Activated CD4-positive, alpha-beta T cell treated with anti-CD3 and anti-CD28 coated beads, Interleukin-2, amount 10 ng/mL, durations not matched to agents 24 days and 14 days (primary cell): ENCODE measurements at regions not wholly inside any gene's neighbourhood (a gene's known extent, or its start where the extent isn't known, plus 50 kb on each side); places are given as distances from the start of the nearest gene placed in this dataset.

Experiments used
- DNase-seq: peaks from one replicate; pipeline ENCODE4 v3.0.0; 2022
- H3K27ac Mint-ChIP-seq: one replicate; pipeline ENCODE4 v1.8.0; 2022; ENCODE audit warnings: mild to moderate bottlenecking, mixed read lengths
- H3K27me3 Mint-ChIP-seq: one replicate; pipeline ENCODE4 v1.8.0; 2022; ENCODE audit warnings: mixed read lengths
- H3K36me3 Mint-ChIP-seq: one replicate; pipeline ENCODE4 v1.8.0; 2022; ENCODE audit warnings: low read depth, mild to moderate bottlenecking, mixed read lengths
- H3K4me1 Mint-ChIP-seq: one replicate; pipeline ENCODE4 v1.8.0; 2021; ENCODE audit warnings: mixed read lengths
- H3K4me3 Mint-ChIP-seq: one replicate; pipeline ENCODE4 v1.8.0; 2022; ENCODE audit warnings: mild to moderate bottlenecking, moderate library complexity, mixed read lengths
- H3K9me3 Mint-ChIP-seq: one replicate; pipeline ENCODE4 v1.8.0; 2021; ENCODE audit warnings: mixed read lengths
- intact Hi-C: fragments of 100-400 bp; cut with micrococcal nuclease; formaldehyde crosslinking; loops from one replicate; pipeline ENCODE4 v1.15.1; 2023

DNA sequence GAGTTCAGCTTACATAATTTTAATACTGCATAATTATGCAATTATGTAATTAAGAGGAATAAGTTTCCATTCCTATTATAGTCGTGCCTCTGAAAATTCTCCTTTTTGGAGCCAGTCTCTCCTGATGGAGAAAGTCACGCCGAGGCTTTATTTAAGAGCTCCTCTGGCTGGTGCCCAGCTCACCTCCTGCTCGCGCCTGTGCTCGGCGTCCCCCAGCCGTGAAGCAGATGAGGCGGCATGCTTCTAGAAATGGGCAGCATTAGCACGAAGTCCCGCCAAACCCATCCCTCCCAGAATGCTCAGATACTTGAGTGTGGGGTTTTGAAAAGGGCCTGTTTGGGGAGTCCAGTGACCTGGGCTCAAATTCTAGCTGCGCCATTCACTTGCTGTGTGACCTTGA, 153.0 kb downstream of the PHETA1 start:
- Mint-ChIP-seq H3K4me3 (no peak overlapping the region), H3K9me3 (no peaks in the 10 kb centered on the region), H3K27me3 (no peaks in the 10 kb centered on the region), H3K27ac (no peak overlapping the region), H3K36me3 (no peaks in the 10 kb centered on the region), H3K4me1 (no peaks in the 10 kb centered on the region)
- intact Hi-C loops = no loop called here
- DNase-seq = no peak

DNA sequence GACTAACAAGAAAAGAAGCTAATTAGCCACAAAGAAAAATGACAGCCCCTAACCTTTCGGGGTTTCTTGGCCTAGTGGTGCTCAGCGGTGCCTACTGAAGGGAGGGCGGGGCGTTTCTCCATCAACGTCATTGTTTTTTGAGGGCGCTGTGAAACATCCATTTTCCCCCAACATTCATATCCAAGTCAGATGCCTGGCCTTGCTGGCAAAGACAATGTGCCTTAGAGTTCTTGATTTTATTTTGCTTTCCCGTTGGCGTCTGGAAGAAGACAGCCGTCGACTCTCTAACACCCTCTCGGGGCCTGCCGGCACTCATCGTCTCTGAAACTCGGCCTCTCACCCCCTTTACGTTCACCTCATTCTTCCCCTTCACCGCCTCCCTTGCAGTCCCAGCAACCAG, 154.5 kb downstream of the PHETA1 start:
- H3K9me3 Mint-ChIP-seq = no peaks in the 10 kb centered on the region
- H3K4me1 Mint-ChIP-seq = no peaks in the 10 kb centered on the region
- H3K27me3 Mint-ChIP-seq = no peaks in the 10 kb centered on the region
- no peak overlapping the region for H3K4me3 Mint-ChIP-seq
- H3K36me3 Mint-ChIP-seq = no peaks in the 10 kb centered on the region
- DNase-seq = no peak
- H3K27ac Mint-ChIP-seq = no peak overlapping the region
- intact Hi-C loops = no loop called here

DNA sequence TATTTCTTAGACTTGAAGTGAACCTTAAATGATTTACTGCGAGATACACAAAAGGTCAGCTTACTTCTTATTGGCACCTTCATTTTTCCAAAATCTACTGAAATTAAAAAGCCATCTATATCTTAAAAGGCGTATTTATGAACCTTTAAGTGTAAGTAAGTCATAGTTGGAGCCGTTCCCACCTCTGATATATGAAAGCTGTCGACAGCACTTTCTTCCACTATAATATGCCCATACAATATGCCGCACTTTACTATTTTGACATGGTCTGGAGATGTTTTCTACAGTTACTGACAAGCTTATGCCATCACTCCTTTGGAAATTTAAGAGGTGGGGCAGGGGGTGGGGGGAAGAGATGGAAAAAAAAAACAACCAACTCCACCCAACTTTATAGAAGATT, 155.3 kb downstream of the PHETA1 start:
- DNase-seq = no peak
- no peaks in the 10 kb centered on the region for H3K36me3 Mint-ChIP-seq
- H3K9me3 Mint-ChIP-seq = no peaks in the 10 kb centered on the region
- H3K27ac Mint-ChIP-seq = no peak overlapping the region
- no peaks in the 10 kb centered on the region for H3K27me3 Mint-ChIP-seq
- intact Hi-C loops = no loop called here
- no peak overlapping the region for H3K4me3 Mint-ChIP-seq
- no peaks in the 10 kb centered on the region for H3K4me1 Mint-ChIP-seq

DNA sequence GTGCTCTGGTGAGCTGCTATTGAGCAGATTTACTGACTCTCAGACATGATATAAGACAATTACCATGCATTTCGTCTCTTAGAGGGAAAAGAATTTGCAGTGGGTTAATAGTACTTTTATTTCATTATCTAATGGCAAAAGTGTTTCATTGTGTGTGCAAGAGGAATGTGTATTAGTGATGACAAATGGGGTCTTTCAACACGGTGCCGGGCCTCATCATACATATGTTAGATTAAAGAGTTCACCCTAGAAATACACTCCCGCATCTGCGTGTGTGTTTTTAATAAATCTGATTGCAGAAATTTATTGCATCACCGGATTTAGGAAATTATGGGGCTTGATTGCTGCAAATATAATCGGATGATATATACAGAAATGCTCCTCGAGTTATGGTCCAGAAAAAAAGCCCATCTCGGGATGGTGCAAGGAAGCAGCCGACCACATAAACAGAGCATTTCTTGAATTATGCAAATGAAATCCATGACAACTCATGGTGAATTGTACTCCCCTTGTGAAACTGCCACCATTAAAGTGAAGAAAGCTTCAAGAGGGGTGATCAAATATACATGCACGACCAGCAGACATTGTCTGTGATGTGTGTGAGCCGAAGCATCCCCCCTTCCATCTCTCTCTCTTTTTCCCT, 156.0 kb downstream of the PHETA1 start:
- H3K27ac Mint-ChIP-seq = no peak overlapping the region

DNA sequence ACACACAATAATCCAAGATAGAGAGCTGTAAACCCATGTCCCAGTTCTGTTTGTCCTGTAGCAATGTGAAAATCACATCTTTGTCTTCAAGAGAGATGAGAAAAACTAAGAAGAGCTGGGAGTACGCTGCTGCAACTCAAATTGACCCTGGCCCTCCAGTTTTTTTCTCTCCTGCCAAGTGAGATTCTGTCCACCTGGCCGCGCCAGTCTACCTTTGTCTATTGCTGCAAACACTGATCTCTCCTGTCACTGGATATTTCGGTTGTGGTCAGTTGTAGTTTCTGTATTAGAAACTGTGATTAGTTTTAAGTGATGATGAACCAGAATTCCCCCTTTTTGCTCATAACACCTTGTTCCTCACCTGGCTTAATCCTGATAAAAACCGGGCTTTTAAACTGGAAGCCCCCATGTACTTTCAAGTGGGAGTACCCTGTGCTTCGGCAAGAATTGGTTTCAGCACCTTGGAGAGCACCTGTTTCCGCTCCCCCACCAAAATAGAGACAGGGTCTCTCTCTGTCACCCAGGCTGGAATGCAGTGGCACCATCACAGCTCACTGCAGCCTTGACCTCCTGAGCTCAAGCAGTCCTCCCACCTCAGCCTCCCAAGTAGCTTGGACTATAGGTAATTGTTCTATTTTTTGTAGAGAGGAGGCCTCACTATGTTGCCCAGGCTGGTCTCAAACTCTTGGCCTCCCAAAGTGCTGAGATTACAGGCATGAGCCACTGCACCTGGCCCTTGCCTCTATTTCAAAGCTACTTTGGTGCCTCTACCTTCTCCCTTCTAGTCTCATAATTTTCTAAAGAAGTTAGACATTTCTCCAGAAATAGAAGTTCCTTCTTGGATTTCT, 156.8 kb downstream of the PHETA1 start:
- Mint-ChIP-seq H3K9me3 (no peaks in the 10 kb centered on the region), H3K36me3 (no peaks in the 10 kb centered on the region), H3K4me1 (no peaks in the 10 kb centered on the region), H3K27ac (no peak overlapping the region), H3K4me3 (no peak overlapping the region), H3K27me3 (no peaks in the 10 kb centered on the region)
- peak; percentile 69 for DNase-seq
- intact Hi-C loops = no loop called here

More for the DNA sequence above, 156.0 kb downstream of the PHETA1 start:
- no peak for DNase-seq
- Mint-ChIP-seq H3K4me3 (no peak overlapping the region), H3K27me3 (no peaks in the 10 kb centered on the region), H3K36me3 (no peaks in the 10 kb centered on the region), H3K4me1 (no peaks in the 10 kb centered on the region), H3K9me3 (no peaks in the 10 kb centered on the region)
- intact Hi-C loops = no loop called here

DNA sequence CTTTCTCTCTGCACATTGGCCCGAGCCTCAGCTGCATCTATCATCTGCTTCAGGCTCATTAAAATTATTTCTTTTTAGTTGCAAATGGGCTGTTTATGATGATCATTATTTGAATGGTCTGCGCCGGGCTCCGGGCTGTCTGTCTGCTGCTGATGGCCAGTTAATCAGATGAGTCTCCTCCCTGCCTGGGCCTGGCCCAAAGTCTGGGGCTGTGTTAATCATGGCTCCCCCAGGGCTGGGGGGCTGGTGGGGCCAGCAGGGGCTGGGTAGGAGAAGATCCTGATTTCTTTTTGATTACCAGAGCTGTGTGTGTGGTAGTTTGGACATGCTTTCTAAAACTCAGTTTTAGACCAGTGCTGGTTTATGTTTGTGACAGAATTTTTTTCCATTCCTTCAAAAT, 159.1 kb downstream of the PHETA1 start:
- no peak for DNase-seq
- Mint-ChIP-seq H3K27me3 (peaks cover 4% of the 10 kb centered on the region), H3K4me3 (no peak overlapping the region), H3K9me3 (no peaks in the 10 kb centered on the region), H3K27ac (no peak overlapping the region), H3K4me1 (no peaks in the 10 kb centered on the region), H3K36me3 (no peaks in the 10 kb centered on the region)
- intact Hi-C loops = no loop called here

DNA sequence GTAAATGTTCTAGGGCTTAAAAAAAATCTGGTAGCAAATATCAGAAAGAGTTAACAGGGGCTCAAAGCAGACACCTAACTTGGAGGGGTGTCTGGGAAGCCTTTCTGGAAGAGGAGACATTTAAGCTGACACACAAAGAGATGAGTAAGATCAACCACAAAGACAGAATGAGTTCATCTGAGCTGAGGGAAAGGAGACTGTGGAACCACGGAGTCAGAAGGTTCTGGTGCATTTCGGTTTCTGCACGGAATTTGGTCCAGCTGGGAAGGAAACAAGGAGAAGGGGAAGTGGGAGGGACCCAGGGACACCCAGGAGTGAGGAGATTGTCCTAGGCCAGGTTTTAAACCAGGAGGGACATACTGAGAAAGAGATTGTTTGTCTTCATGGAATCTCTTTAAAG, 161.1 kb downstream of the PHETA1 start:
- Mint-ChIP-seq H3K9me3 (no peaks in the 10 kb centered on the region), H3K27me3 (peaks cover 4% of the 10 kb centered on the region), H3K36me3 (no peaks in the 10 kb centered on the region), H3K4me3 (no peak overlapping the region), H3K4me1 (no peaks in the 10 kb centered on the region), H3K27ac (no peak overlapping the region)
- no peak for DNase-seq
- intact Hi-C loops = no loop called here

DNA sequence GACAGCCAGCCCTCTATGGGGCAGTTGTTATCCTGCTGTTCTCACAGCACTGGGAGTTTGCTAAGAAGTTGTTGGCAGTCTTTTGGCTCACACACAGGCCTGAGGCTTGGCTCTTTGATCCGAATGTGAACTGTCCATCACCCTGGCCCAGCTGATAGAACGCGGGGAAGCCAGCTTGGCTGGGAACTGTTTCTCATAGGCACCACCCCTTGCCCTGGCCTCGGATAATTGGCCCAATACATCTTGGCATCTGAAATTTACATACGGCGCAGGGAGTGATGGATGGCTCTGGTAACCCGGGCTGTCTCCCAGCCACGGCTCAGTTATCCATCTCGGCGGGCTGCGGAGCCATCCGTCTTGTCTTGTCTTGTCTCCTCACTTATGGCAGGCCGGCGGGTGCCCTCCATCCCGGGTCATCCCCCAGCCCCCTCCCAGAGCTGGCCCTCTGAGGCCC, 164.1 kb downstream of the PHETA1 start:
- H3K4me1 Mint-ChIP-seq = no peaks in the 10 kb centered on the region
- intact Hi-C loops = no loop called here
- H3K27me3 Mint-ChIP-seq = peaks cover 15% of the 10 kb centered on the region
- no peak for DNase-seq
- no peaks in the 10 kb centered on the region for H3K9me3 Mint-ChIP-seq
- no peak overlapping the region for H3K4me3 Mint-ChIP-seq
- H3K36me3 Mint-ChIP-seq = no peaks in the 10 kb centered on the region
- no peak overlapping the region for H3K27ac Mint-ChIP-seq

DNA sequence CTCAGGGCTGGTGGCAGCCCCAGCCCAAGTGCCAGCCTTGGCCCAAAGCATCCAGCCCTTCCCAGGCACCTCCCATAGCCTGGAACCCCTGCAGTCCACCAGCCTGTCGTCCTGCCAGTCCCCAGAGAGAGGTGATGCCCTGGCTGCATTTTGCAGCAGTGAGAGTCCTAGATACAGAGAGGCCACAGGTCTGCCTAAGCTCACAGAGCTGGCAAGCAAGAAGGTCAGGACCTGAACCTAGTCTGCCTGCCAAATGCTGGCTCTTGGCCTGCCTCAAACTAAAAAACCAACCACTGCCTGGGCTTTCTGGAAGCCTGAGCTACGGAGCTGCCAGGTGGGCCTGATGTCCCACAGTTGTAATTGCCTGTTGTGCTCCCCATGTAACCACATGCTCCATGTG, 164.9 kb downstream of the PHETA1 start:
- no peaks in the 10 kb centered on the region for H3K4me1 Mint-ChIP-seq
- no peaks in the 10 kb centered on the region for H3K36me3 Mint-ChIP-seq
- no peak overlapping the region for H3K4me3 Mint-ChIP-seq
- H3K27me3 Mint-ChIP-seq = peaks cover 15% of the 10 kb centered on the region
- DNase-seq = no peak
- H3K9me3 Mint-ChIP-seq = no peaks in the 10 kb centered on the region
- intact Hi-C loops = no loop called here
- no peak overlapping the region for H3K27ac Mint-ChIP-seq

DNA sequence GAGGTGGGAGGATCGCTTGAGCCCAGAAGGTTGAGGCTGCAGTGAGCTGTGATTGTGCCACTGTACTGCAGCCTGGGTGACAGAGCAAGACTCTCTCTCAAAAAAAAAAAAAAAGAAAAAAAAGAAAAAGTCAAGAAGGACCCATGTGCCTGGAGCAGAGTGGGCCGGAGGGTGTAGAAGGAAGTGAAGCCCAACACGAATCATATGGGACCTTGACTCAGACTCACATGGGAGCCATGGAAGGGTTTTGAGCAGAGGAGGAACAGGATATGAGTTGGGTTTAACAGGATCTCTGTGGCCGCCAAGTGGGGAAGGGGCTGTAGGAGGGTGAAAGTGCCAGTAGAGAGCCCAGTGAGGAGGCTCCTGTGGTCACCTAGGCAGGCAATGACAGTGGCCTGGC, 165.4 kb downstream of the PHETA1 start:
- H3K9me3 Mint-ChIP-seq = no peaks in the 10 kb centered on the region
- intact Hi-C loops = no loop called here
- H3K4me1 Mint-ChIP-seq = no peaks in the 10 kb centered on the region

DNA sequence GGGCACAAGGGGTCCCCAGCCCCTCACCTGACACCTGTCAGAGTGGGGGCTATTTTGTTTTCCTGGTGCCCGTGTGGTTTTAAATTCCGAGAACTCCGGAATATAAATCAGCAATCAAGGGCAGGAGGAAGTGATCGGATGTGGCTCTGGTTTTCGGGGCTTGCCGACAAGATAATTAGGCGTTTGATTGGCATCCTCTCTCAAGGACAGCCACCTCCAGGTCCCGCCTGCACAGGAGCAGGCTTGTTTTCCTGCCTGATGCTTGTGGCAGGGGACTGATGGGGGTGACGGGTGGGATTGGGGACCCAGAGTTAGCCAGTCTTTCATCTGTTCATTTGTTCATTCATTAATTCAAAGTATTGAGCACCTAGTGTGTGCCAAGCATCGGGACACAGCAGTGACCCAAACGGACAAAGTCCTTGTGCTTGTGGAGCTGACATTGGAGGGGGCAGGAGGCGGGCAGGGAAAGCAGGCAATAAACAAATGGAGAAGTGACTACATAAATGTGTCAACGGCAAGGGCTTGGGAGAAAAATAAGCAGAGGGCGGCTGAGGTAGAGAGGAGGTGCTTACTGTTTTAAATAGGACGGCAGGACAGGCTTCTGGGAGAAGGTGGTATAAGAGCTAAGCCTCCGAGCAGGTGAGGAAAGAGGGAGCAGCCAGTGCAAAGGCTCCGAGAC, 166.5 kb downstream of the PHETA1 start:
- H3K9me3 Mint-ChIP-seq = no peaks in the 10 kb centered on the region
- no peaks in the 10 kb centered on the region for H3K4me1 Mint-ChIP-seq
- no peak overlapping the region for H3K4me3 Mint-ChIP-seq
- DNase-seq = no peak
- no peak overlapping the region for H3K27ac Mint-ChIP-seq
- H3K27me3 Mint-ChIP-seq = peaks cover 15% of the 10 kb centered on the region
- no peaks in the 10 kb centered on the region for H3K36me3 Mint-ChIP-seq
- intact Hi-C loops = no loop called here

More for the DNA sequence above, 165.4 kb downstream of the PHETA1 start:
- H3K36me3 Mint-ChIP-seq = no peaks in the 10 kb centered on the region
- no peak overlapping the region for H3K4me3 Mint-ChIP-seq
- peaks cover 15% of the 10 kb centered on the region for H3K27me3 Mint-ChIP-seq
- no peak overlapping the region for H3K27ac Mint-ChIP-seq
- no peak for DNase-seq

DNA sequence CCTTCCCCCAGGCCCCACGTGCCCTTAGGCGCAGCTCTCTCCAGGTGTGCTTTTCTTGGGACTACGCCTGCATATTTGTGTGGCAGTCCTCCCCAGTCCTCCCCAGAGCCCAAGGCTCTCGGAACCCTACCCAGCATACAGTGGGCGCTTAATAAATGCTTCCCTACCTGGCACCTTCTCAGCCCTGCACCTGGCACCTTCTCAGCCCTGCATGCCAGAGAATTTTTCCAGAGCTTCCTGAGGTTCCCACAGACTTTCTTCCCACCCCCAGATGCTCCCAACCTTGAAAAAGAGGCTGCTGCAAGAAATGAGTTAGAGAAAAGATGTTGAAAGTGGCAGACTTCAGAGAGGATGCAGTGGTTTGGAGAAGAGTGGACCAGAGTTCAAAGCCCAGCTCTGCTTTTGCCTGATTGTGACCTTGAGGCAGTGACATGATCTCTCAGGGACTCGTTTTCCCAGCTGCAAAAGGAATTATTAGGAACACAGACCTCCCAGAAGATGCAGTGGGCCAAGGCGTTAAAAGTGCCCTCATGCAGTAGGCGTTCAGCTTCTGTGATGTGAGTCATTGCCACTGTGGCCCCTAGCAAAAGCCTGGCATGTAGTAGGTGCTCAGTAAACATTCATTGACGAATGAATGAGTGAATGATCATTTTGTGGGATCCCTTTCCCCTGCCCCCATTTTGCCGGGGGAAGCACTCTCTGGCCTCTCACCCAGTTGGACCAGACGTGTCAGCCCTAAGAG, 167.2 kb downstream of the PHETA1 start:
- H3K27ac Mint-ChIP-seq = no peak overlapping the region

DNA sequence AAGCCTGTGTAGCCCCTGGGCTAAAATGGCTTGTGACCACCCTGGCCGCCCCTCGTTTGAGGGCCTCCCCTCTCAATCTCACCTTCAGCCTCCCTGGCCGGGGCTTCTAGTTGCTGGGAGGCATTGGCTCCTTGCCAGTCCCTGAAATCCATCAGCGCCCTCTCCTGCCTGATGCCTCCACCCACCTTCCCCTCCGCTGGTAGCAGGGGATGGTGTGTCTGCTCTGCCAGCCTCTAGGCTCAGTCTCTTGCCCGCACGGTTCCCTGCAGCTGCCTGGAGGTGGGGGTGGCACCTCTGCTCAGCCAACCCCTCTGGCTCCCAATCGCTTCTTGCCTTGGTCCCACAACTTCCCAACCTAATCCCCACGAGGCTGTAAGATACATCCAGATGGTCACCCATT, 167.9 kb downstream of the PHETA1 start:
- Mint-ChIP-seq H3K4me1 (no peaks in the 10 kb centered on the region), H3K36me3 (no peaks in the 10 kb centered on the region), H3K4me3 (no peak overlapping the region), H3K27ac (no peak overlapping the region), H3K27me3 (peaks cover 17% of the 10 kb centered on the region), H3K9me3 (no peaks in the 10 kb centered on the region)
- DNase-seq = no peak
- intact Hi-C loops = no loop called here

More for the DNA sequence above, 167.2 kb downstream of the PHETA1 start:
- intact Hi-C loops = no loop called here
- Mint-ChIP-seq H3K36me3 (no peaks in the 10 kb centered on the region), H3K9me3 (no peaks in the 10 kb centered on the region), H3K27me3 (peaks cover 16% of the 10 kb centered on the region), H3K4me3 (no peak overlapping the region), H3K4me1 (no peaks in the 10 kb centered on the region)
- no peak for DNase-seq
